ENCODE measurements at regions not wholly inside any gene's neighbourhood (a gene's known extent, or its start where the extent isn't known, plus 50 kb on each side); places are given as distances from the start of the nearest gene placed in this dataset.

DNA sequence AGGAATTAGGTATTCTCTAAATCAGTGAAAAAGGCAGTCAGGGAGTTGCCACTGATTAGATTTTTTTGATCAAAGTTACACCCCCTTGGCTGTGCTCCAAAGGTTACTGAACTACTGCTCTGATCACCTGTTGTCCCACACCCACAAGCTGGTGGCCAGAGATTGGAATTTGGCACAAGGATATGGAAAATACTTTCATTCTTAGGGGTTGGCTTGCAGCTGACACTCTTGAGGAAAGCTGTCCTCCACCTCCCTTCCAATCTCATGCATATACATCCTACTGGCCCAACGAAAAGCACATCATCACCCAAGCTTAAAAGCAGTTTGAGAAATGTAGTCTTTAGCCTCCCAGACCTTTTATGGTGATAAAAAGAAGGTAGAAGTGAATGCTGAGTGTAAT lies 329.5 kb upstream of the CHAC2 start:
- ATAC-seq (ENCODE audit: low FRiP score) (no peak), DNase-seq (ENCODE audit: low spot score) (no peak)
- TF ChIP-seq, protein P1, sequence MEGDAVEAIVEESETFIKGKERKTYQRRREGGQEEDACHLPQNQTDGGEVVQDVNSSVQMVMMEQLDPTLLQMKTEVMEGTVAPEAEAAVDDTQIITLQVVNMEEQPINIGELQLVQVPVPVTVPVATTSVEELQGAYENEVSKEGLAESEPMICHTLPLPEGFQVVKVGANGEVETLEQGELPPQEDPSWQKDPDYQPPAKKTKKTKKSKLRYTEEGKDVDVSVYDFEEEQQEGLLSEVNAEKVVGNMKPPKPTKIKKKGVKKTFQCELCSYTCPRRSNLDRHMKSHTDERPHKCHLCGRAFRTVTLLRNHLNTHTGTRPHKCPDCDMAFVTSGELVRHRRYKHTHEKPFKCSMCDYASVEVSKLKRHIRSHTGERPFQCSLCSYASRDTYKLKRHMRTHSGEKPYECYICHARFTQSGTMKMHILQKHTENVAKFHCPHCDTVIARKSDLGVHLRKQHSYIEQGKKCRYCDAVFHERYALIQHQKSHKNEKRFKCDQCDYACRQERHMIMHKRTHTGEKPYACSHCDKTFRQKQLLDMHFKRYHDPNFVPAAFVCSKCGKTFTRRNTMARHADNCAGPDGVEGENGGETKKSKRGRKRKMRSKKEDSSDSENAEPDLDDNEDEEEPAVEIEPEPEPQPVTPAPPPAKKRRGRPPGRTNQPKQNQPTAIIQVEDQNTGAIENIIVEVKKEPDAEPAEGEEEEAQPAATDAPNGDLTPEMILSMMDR (IDR thresholded peaks at IDR 0.05): no peak

DNA sequence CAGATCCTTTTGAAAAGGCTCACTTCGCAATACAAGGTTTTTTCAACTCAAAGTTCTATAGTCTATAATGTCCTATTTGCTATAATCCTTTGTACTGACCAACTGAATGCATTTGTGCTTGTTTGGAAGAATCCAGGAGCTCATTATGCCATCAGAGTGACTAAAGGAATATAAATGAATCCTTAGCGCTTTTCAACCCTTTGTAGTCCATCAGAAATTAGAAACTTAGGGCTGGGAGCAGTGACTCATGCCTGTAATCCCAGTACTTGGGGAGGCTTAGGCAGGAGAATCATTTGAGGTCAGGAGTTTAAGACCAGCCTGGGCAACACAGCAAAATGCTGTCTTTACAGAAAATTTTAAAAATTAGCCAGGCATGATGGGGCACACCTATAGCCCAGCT lies 330.2 kb upstream of the CHAC2 start:
- TF ChIP-seq, protein P1 (IDR thresholded peaks at IDR 0.05): no peak
- DNase-seq (ENCODE audit: low spot score) (no peak), ATAC-seq (ENCODE audit: low FRiP score) (no peak)

DNA sequence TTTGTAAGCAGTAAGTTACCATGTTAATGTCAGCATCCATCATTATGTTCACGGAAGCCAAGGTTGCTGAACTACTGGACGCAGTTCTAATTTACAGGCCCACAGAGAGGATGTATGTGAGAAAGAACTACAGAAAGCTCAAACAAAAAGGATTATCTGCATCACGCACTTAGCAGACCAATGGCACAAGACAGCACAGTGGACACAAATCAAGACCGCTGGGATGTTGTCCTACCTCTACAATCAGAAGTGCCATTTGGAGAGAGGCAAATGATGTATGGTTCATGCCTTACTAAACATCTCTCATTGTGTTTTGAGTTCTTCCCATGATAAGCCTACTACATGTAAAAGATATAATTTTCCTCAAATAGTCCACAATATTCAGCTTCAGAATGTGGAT lies 330.7 kb upstream of the CHAC2 start:
- DNase-seq (ENCODE audit: low spot score) (no peak), ATAC-seq (ENCODE audit: low FRiP score) (no peak)
- TF ChIP-seq, protein P1 (IDR thresholded peaks at IDR 0.05): no peak

DNA sequence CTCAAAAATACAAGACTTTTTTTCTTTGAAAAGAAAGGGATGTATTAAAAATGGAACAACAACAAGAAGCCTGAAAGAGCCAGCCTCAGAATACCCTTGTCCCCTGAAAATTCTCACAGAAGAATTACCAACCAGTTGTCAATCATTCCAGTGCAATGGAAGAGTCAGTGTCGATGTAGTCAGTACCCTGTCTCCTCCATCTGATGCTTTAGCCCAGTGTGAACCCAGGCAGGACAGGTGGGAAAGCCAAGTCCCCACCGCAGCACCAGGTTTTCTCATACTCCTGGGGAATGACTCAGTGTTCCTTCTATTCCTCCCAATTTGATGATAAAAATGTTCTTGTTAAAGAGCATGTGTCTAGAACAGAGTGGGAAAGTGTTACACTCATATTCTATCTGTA lies 332.0 kb upstream of the CHAC2 start:
- TF ChIP-seq, protein P1 (IDR thresholded peaks at IDR 0.05): no peak
- no peak for DNase-seq (ENCODE audit: low spot score)

DNA sequence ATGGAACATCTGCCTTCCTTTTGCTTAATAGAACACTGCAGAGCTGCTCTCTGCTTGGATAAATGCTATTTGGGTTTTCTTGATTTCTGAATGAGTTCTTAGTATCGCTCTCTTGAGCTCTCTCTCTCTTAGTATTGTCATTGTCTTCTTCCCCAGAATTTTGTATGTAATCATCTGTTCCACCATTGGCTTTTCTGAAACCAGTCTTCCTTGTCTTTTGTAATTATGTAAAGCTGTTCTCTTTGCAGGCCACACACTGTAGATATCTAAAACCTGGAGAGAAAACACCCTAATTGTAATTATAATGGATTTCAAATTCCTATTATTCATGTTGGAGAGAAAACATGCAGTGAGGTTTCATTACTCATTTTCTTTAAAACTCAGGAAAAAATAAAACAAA lies 333.1 kb upstream of the CHAC2 start:
- ATAC-seq (ENCODE audit: low FRiP score) (no peak), DNase-seq (ENCODE audit: low spot score) (no peak)
- TF ChIP-seq, protein P1 (IDR thresholded peaks at IDR 0.05): no peak

More for the DNA sequence above, 332.0 kb upstream of the CHAC2 start:
- no peak for ATAC-seq (ENCODE audit: low FRiP score)

DNA sequence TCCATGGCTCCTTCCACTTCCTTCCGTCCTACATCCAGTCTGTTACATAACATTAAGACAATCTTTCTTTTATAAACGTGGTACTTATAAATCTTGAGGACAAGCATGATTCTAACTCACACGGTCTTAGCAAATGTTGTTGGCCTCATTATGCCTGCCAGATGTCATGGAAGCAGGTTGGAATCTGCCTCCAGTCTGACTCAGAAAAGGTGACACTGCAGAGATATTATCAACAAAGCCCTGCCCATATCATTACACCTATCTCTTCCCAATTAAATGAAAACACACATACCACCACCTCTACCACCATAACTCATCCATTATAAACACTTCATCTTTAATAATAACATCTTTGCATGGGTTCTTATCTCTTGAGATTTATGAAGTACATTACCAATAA lies 334.7 kb upstream of the CHAC2 start:
- DNase-seq (ENCODE audit: low spot score): no peak
- no peak for ATAC-seq (ENCODE audit: low FRiP score)
- TF ChIP-seq, protein P1 (IDR thresholded peaks at IDR 0.05): no peak

DNA sequence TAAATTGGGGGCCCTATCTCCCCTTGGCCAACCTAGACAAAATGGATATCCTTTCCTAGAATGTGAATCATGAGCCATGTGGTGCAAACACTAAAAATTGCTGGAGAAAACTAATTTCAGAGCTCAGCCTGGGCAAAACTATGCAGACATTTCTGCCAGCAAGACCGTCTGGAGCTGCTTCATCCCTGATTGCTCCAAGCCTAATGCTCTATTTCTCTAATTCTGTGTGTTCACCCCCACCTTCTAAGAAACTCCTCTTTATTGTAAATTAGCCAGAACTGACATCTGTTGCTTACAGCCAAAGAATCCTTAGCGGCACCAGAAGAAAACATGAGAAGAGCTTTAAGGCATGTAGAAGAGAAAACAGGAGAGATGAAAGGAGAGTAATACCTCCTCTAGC lies 337.7 kb upstream of the CHAC2 start:
- DNase-seq (ENCODE audit: low spot score): no peak
- TF ChIP-seq, protein P1 (IDR thresholded peaks at IDR 0.05): no peak
- ATAC-seq (ENCODE audit: low FRiP score): no peak

Measured in omental fat pad (tissue), 3 donors.